ENCODE measurements at regions not wholly inside any gene's neighbourhood (a gene's known extent, or its start where the extent isn't known, plus 50 kb on each side); places are given as distances from the start of the nearest gene placed in this dataset.

- TF ChIP-seq, protein P1, sequence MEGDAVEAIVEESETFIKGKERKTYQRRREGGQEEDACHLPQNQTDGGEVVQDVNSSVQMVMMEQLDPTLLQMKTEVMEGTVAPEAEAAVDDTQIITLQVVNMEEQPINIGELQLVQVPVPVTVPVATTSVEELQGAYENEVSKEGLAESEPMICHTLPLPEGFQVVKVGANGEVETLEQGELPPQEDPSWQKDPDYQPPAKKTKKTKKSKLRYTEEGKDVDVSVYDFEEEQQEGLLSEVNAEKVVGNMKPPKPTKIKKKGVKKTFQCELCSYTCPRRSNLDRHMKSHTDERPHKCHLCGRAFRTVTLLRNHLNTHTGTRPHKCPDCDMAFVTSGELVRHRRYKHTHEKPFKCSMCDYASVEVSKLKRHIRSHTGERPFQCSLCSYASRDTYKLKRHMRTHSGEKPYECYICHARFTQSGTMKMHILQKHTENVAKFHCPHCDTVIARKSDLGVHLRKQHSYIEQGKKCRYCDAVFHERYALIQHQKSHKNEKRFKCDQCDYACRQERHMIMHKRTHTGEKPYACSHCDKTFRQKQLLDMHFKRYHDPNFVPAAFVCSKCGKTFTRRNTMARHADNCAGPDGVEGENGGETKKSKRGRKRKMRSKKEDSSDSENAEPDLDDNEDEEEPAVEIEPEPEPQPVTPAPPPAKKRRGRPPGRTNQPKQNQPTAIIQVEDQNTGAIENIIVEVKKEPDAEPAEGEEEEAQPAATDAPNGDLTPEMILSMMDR (IDR thresholded peaks at IDR 0.05): no peak
- TF ChIP-seq ZFX (IDR thresholded peaks at IDR 0.05; ENCODE audit: borderline replicate concordance): no peak
Observed at GRCh38 chr3:106228271-106228670, 359.5 kb upstream of the CBLB start.

All from 22Rv1 (cell line).